ENCODE measurements at regions not wholly inside any gene's neighbourhood (a gene's known extent, or its start where the extent isn't known, plus 50 kb on each side); places are given as distances from the start of the nearest gene placed in this dataset.

DNA sequence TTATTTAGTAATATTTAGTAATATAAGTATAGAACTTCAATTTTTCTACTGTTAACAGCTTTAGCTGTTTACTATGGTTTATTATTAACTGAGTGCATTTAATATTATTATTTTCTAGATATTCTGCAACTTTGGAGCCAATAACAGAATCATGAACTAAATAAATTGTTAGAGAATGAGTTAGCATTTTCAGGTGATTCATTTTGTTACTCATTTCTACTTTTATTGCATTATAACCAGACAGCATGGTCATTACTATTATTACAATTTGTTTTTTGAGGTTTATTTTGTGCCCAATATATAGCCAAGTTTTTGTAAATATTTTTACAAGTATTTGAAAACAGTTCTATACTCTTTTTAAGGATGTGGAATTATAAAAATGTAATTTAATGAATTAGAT, 279.6 kb downstream of the SQOR start:
- no peak for DNase-seq (ENCODE audit: low read depth)
- H3K4me3 ChIP-seq (ENCODE audit: control insufficient read depth, low read depth, low read length), result no peak overlapping the region
- TF ChIP-seq, protein P1, sequence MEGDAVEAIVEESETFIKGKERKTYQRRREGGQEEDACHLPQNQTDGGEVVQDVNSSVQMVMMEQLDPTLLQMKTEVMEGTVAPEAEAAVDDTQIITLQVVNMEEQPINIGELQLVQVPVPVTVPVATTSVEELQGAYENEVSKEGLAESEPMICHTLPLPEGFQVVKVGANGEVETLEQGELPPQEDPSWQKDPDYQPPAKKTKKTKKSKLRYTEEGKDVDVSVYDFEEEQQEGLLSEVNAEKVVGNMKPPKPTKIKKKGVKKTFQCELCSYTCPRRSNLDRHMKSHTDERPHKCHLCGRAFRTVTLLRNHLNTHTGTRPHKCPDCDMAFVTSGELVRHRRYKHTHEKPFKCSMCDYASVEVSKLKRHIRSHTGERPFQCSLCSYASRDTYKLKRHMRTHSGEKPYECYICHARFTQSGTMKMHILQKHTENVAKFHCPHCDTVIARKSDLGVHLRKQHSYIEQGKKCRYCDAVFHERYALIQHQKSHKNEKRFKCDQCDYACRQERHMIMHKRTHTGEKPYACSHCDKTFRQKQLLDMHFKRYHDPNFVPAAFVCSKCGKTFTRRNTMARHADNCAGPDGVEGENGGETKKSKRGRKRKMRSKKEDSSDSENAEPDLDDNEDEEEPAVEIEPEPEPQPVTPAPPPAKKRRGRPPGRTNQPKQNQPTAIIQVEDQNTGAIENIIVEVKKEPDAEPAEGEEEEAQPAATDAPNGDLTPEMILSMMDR (conservative IDR thresholded peaks at IDR 0.05; ENCODE audit: control insufficient read depth, insufficient read depth, low read depth, low read length), result no peak

DNA sequence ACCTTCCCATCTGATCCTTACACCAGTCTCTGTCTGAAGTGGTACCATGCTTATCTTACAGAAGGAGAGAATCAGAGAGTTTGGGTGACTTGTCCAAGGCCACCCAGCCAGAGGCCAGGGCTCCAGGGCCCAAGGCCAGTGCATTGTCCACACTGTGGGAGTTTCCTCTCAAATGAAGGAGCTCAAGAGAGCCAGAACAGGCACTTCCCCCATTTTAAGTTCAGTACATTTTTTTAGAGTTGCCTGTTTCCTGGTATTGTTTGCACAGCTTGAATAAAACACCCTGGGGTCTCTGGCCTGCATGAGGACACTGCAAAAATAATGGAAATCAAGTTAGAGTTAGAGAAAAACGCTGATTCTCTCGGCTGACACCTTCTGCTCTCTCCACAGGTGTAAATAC, 284.0 kb downstream of the SQOR start:
- no peak for DNase-seq (ENCODE audit: low read depth)
- TF ChIP-seq, protein P1 (conservative IDR thresholded peaks at IDR 0.05; ENCODE audit: control insufficient read depth, insufficient read depth, low read depth, low read length), result no peak
- no peak overlapping the region for H3K4me3 ChIP-seq (ENCODE audit: control insufficient read depth, low read depth, low read length)

DNA sequence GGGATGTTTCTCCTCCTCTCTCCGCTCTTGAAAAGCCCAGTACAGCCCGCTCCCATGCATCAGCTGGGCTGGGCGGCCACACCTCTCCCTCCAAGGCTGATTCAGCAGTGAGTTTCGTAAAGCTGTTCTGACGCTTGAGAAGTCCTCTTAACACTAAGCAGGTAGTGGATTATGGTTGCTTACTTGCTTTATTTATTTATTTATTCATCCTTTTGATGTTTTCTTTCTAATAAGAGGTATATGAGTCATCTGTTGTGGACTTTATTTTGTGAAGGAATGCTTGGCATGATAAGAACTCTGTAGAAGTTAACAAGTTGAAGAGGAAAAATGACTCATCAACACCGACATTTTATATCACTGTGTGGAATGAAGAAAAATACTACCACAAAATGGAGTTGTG, 285.0 kb downstream of the SQOR start:
- TF ChIP-seq, protein P1 (conservative IDR thresholded peaks at IDR 0.05; ENCODE audit: control insufficient read depth, insufficient read depth, low read depth, low read length), result no peak
- peak; percentile 1 for DNase-seq (ENCODE audit: low read depth)
- no peak overlapping the region for H3K4me3 ChIP-seq (ENCODE audit: control insufficient read depth, low read depth, low read length)

DNA sequence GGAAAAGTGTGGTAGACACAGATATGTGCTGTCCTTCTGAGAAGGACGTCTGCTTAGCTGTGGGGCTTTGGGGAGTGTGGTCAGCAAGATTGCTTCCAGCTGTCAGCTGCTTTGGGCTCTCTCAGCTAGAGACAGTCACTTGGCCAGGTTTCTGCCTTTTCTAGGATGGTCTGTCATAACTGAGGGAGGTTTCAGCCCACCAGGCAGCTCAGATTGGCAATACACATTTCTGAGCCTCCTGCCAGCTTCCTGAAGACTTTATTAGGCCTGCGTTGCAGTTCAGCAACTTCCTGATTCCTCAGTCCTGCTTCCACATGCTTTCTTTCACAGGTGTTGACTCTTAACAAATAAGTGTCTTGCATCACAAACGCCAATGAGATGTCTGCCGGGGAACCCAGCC, 286.5 kb downstream of the SQOR start:
- DNase-seq (ENCODE audit: low read depth), result no peak

DNA sequence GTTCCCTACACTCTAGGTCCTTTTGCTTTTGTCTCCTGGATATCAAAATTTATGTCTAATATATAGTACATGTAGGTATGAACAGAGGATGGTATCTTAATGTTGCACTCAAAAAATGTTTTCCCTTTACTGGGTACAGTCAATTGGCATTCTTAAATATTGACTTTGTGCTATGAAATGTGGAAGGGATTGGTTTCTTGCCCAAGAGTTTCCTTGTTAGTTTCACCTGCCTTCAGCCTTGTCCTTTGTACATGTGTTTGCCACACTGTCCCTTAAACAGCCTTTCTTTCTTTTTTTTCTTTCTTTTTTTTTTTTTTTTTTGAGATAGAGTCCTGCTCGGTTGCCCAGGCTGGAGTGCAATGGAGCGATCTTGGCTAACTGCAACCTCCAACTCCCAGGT, 287.1 kb downstream of the SQOR start:
- H3K4me3 ChIP-seq (ENCODE audit: control insufficient read depth, low read depth, low read length), result no peak overlapping the region
- TF ChIP-seq, protein P1 (conservative IDR thresholded peaks at IDR 0.05; ENCODE audit: control insufficient read depth, insufficient read depth, low read depth, low read length), result no peak
- no peak for DNase-seq (ENCODE audit: low read depth)

More for the DNA sequence above, 286.5 kb downstream of the SQOR start:
- no peak overlapping the region for H3K4me3 ChIP-seq (ENCODE audit: control insufficient read depth, low read depth, low read length)
- TF ChIP-seq, protein P1 (conservative IDR thresholded peaks at IDR 0.05; ENCODE audit: control insufficient read depth, insufficient read depth, low read depth, low read length), result no peak

DNA sequence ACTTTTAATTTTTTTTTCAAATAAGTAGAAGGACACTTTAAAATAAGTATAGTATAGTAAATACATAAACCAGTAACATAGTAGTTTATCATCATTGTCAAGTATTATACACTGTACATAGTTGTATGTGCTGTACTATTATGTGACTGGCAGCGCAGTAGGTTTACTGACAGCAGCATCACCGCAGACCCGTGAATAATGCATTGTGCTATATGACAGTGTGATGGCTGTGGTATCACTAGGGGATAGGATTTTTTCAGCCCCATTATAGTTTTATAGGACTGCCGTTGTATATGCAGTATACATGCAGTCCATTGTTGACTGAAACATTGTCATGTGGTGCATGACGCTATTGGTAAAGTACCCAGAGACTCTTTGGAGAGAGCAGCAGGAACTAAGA, 306.5 kb downstream of the SQOR start:
- no peak overlapping the region for H3K4me3 ChIP-seq (ENCODE audit: control insufficient read depth, low read depth, low read length)
- DNase-seq (ENCODE audit: low read depth), result no peak
- TF ChIP-seq, protein P1 (conservative IDR thresholded peaks at IDR 0.05; ENCODE audit: control insufficient read depth, insufficient read depth, low read depth, low read length), result no peak

DNA sequence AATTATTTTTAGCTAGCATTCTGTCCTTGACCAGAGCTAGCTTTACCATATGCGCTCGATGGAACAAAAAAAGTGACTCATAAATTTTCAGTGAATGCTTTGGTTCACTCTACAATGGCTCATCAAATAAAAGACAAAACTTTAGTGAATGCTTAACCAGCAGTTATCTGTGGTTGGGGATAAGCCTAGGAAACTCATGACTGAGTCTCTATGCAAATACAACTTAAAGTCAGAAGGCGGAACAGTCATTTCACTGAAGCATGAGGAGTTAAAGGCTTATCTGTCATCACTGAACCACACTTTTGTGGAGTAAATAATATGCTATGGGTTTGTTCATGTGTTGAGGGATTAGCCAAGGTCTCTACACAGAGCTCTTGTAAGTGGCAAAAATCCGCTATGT, 308.4 kb downstream of the SQOR start:
- TF ChIP-seq, protein P1 (conservative IDR thresholded peaks at IDR 0.05; ENCODE audit: control insufficient read depth, insufficient read depth, low read depth, low read length), result no peak
- H3K4me3 ChIP-seq (ENCODE audit: control insufficient read depth, low read depth, low read length), result no peak overlapping the region
- no peak for DNase-seq (ENCODE audit: low read depth)
